HFF-Myc (cell line): ENCODE measurements at regions not wholly inside any gene's neighbourhood (a gene's known extent, or its start where the extent isn't known, plus 50 kb on each side); places are given as distances from the start of the nearest gene placed in this dataset.

Experiments used
- DNase-seq: peaks from one replicate; pipeline ENCODE4 v3.0.0-alpha.2; 2011; ENCODE audit warnings: low read depth; ENCODE audit errors: extremely low read depth
- H3K4me3 ChIP-seq: replicated peaks from 2 replicates; pipeline ENCODE4 v1.5.1; 2011; ENCODE audit warnings: low read depth, mild to moderate bottlenecking, control low read depth, low read length
- CTCF ChIP-seq: IDR thresholded peaks from 2 replicates; pipeline ENCODE4 v1.5.1; 2012; ENCODE audit warnings: mild to moderate bottlenecking, low read depth, low read length, control low read depth; ENCODE audit errors: missing control alignments

- DNase-seq = no peak
- TF ChIP-seq CTCF = no peak
- H3K4me3 ChIP-seq = no peak overlapping the region
These were observed 239.2 kb downstream of the MSRB3 start for GRCh38 chr12:65517656-65518210.

- no peak overlapping the region for H3K4me3 ChIP-seq
- DNase-seq = no peak
- no peak for TF ChIP-seq CTCF
These were observed 240.3 kb downstream of the MSRB3 start for GRCh38 chr12:65518771-65519170.

- TF ChIP-seq CTCF = no peak
- DNase-seq = no peak
- H3K4me3 ChIP-seq = no peak overlapping the region
These were observed 242.2 kb downstream of the MSRB3 start for GRCh38 chr12:65520658-65521057.

- H3K4me3 ChIP-seq = no peak overlapping the region
- no peak for TF ChIP-seq CTCF
- DNase-seq = no peak
These were observed 244.7 kb downstream of the MSRB3 start for GRCh38 chr12:65522956-65523860.

GRCh38 chr12:65524666-65525065, 246.2 kb downstream of the MSRB3 start:
- no peak overlapping the region for H3K4me3 ChIP-seq
- no peak for TF ChIP-seq CTCF
- DNase-seq = peak; percentile 88

GRCh38 chr12:65525491-65526141, 247.1 kb downstream of the MSRB3 start:
- no peak for TF ChIP-seq CTCF
- DNase-seq = peak; percentile 83
- H3K4me3 ChIP-seq = no peak overlapping the region
